H9 (cell line): ENCODE measurements at regions not wholly inside any gene's neighbourhood (a gene's known extent, or its start where the extent isn't known, plus 50 kb on each side); places are given as distances from the start of the nearest gene placed in this dataset.

ENCODE experiments used
- DNase-seq: peaks from one replicate; pipeline ENCODE4 v3.0.0-alpha.2; 2017
- H2AFZ ChIP-seq: one replicate; pipeline ENCODE4 v1.6.1; 2013; ENCODE audit warnings: mild to moderate bottlenecking, low read length, control low read depth, moderate library complexity
- H2AK5ac ChIP-seq: 2 replicates; pipeline ENCODE4 v1.6.1; 2013; ENCODE audit warnings: low read length, control low read depth, mixed read lengths; ENCODE audit not compliant: insufficient read length
- H2BK120ac ChIP-seq: one replicate; pipeline ENCODE4 v1.6.1; 2013; ENCODE audit warnings: low read depth, mild to moderate bottlenecking, low read length, control low read depth, inconsistent platforms; ENCODE audit not compliant: poor library complexity, severe bottlenecking
- H2BK12ac ChIP-seq: 2 replicates; pipeline ENCODE4 v1.6.1; 2013; ENCODE audit warnings: low read length, control low read depth, mixed read lengths, low read depth; ENCODE audit not compliant: insufficient read length
- H2BK15ac ChIP-seq: 2 replicates; pipeline ENCODE4 v1.6.1; 2013; ENCODE audit warnings: low read depth, low read length, control low read depth
- H2BK20ac ChIP-seq: one replicate; pipeline ENCODE4 v1.6.1; 2013; ENCODE audit warnings: low read depth, mild to moderate bottlenecking, low read length, control low read depth, inconsistent platforms; ENCODE audit not compliant: poor library complexity, severe bottlenecking
- H2BK5ac ChIP-seq: 2 replicates; pipeline ENCODE4 v1.6.1; 2013; ENCODE audit warnings: low read length, control low read depth, mixed read lengths; ENCODE audit not compliant: insufficient read length
- H3K14ac ChIP-seq: 2 replicates; pipeline ENCODE4 v1.6.1; 2013; ENCODE audit warnings: low read length, control low read depth; ENCODE audit not compliant: insufficient read depth
- H3K18ac ChIP-seq: 2 replicates; pipeline ENCODE4 v1.6.1; 2013; ENCODE audit warnings: low read depth, mild to moderate bottlenecking, mixed read lengths, low read length, control low read depth; ENCODE audit not compliant: insufficient read length
- H3K23ac ChIP-seq: 2 replicates; pipeline ENCODE4 v1.6.1; 2013; ENCODE audit warnings: low read length, control low read depth, mixed read lengths, low read depth; ENCODE audit not compliant: insufficient read length
- H3K23me2 ChIP-seq: 2 replicates; pipeline ENCODE4 v1.6.1; 2013; ENCODE audit warnings: low read depth, mild to moderate bottlenecking, mixed read lengths, low read length, control low read depth; ENCODE audit not compliant: insufficient read length, poor library complexity, severe bottlenecking
- H3K27ac ChIP-seq: 2 replicates; pipeline ENCODE4 v1.5.1; 2013; ENCODE audit warnings: low read length, control low read depth, mixed read lengths, low read depth; ENCODE audit not compliant: insufficient read length
- H3K27me3 ChIP-seq: 2 replicates; pipeline ENCODE4 v1.6.1; 2013; ENCODE audit warnings: low read length, control low read depth, inconsistent platforms; ENCODE audit not compliant: insufficient read depth
- H3K4ac ChIP-seq: 2 replicates; pipeline ENCODE4 v1.6.1; 2013; ENCODE audit warnings: low read depth, mild to moderate bottlenecking, control low read depth, inconsistent platforms, low read length, moderate library complexity
- H3K4me1 ChIP-seq: 2 replicates; pipeline ENCODE4 v1.6.1; 2013; ENCODE audit warnings: low read length, control low read depth, inconsistent platforms; ENCODE audit not compliant: insufficient read depth
- H3K4me2 ChIP-seq: 2 replicates; pipeline ENCODE4 v1.6.1; 2013; ENCODE audit warnings: low read length, control low read depth, mixed read lengths; ENCODE audit not compliant: insufficient read length, insufficient read depth
- H3K56ac ChIP-seq: 2 replicates; pipeline ENCODE4 v1.6.1; 2013; ENCODE audit warnings: low read depth, mild to moderate bottlenecking, mixed read lengths, low read length, control low read depth; ENCODE audit not compliant: insufficient read length
- H3K79me1 ChIP-seq: 2 replicates; pipeline ENCODE4 v1.6.1; 2013; ENCODE audit warnings: low read depth, mild to moderate bottlenecking, moderate library complexity, low read length, control low read depth, inconsistent platforms; ENCODE audit not compliant: insufficient read depth, poor library complexity, severe bottlenecking
- H3K79me2 ChIP-seq: 2 replicates; pipeline ENCODE4 v1.6.1; 2013; ENCODE audit warnings: low read length, control low read depth, inconsistent platforms; ENCODE audit not compliant: insufficient read depth
- H3K9ac ChIP-seq: 2 replicates; pipeline ENCODE4 v1.6.1; 2013; ENCODE audit warnings: low read length, control low read depth, mixed read lengths; ENCODE audit not compliant: insufficient read length; ENCODE audit errors: extremely low read depth
- H3K9me3 ChIP-seq: one replicate; pipeline ENCODE4 v1.6.1; 2013; ENCODE audit warnings: low read depth, low read length, inconsistent platforms; ENCODE audit not compliant: control insufficient read depth
- H3T11ph ChIP-seq: one replicate; pipeline ENCODE4 v1.6.1; 2013; ENCODE audit warnings: mild to moderate bottlenecking, low read length, control low read depth, inconsistent platforms
- H4K20me1 ChIP-seq: one replicate; pipeline ENCODE4 v1.6.1; 2013; ENCODE audit not compliant: control insufficient read depth, insufficient read length, insufficient read depth
- H4K5ac ChIP-seq: 2 replicates; pipeline ENCODE4 v1.6.1; 2013; ENCODE audit warnings: low read depth, mild to moderate bottlenecking, mixed read lengths, low read length, control low read depth; ENCODE audit not compliant: insufficient read length
- H4K8ac ChIP-seq: replicated peaks from 2 replicates; pipeline ENCODE4 v1.6.1; 2013; ENCODE audit warnings: low read length, control low read depth, mixed read lengths, low read depth; ENCODE audit not compliant: insufficient read length
- H4K91ac ChIP-seq: 2 replicates; pipeline ENCODE4 v1.6.1; 2013; ENCODE audit warnings: low read depth, mild to moderate bottlenecking, moderate library complexity, mixed read lengths, low read length, control low read depth; ENCODE audit not compliant: insufficient read length
- H3K27ac Mint-ChIP-seq, 3 experiments: 2 replicates in 2 of 3; 3 replicates in 1 of 3; pipeline ENCODE4 v1.8.0; 2020 to 2021; ENCODE audit warnings: mixed read lengths in 3 of 3, mild to moderate bottlenecking in 1 of 3, moderate library complexity in 1 of 3
- H3K27me3 Mint-ChIP-seq: 2 replicates; pipeline ENCODE4 v1.8.0; 2021; ENCODE audit warnings: low read depth, mild to moderate bottlenecking, moderate library complexity, mixed read lengths
- H3K36me3 Mint-ChIP-seq, 3 experiments: 2 replicates in 2 of 3; 3 replicates in 1 of 3; pipeline ENCODE4 v1.8.0; 2020 to 2021; ENCODE audit warnings: low read depth in 3 of 3, mixed read lengths in 3 of 3; ENCODE audit not compliant: insufficient read depth in 1 of 3
- H3K4me1 Mint-ChIP-seq, 2 experiments: 2 replicates each; pipeline ENCODE4 v1.8.0; 2020; ENCODE audit warnings: mixed read lengths in 2 of 2
- H3K4me3 Mint-ChIP-seq, 2 experiments: 2 replicates in 1 of 2; 3 replicates in 1 of 2; pipeline ENCODE4 v1.8.0; 2020 to 2021; ENCODE audit warnings: mild to moderate bottlenecking in 2 of 2, mixed read lengths in 2 of 2, moderate library complexity in 1 of 2
- H3K9me3 Mint-ChIP-seq, 2 experiments: 2 replicates in 1 of 2; 3 replicates in 1 of 2; pipeline ENCODE4 v1.8.0; 2020; ENCODE audit warnings: mild to moderate bottlenecking in 2 of 2, mixed read lengths in 2 of 2, moderate library complexity in 1 of 2
- CTCF ChIP-seq: fragments of 200-600 bp; sonication (generic); conservative IDR thresholded peaks from 3 replicates; pipeline ENCODE4 v1.8.0; 2021; ENCODE audit warnings: antibody characterized with exemption, mild to moderate bottlenecking
- WGBS: extraction: QIAGEN DNeasy Blood & Tissue Kit; methylation state at CpG from one replicate; pipeline ENCODE4 v1.1.7; 2013; ENCODE audit warnings: missing lambda C conversion rate, low lambda C conversion rate, mixed read lengths; ENCODE audit not compliant: insufficient read length; ENCODE audit errors: extremely low coverage; 5-methylcytosine and 5-hydroxymethylcytosine counted together

GRCh38 chr6:76792394-76792793 lies 670.9 kb downstream of the HTR1B start:
- Histone ChIP-seq H3K23me2 (no peaks in the 10 kb centered on the region), H3K9ac (no peak overlapping the region), H4K20me1 (no peaks in the 10 kb centered on the region), H2BK5ac (no peak overlapping the region), H3K79me2 (no peaks in the 10 kb centered on the region), H3K56ac (no peak overlapping the region), H2BK120ac (no peak overlapping the region), H3K4me2 (no peak overlapping the region), H4K5ac (no peak overlapping the region), H3T11ph (no peak overlapping the region), H3K9me3 (no peaks in the 10 kb centered on the region), H4K8ac (no peak overlapping the region), H3K27me3 (no peaks in the 10 kb centered on the region), H4K91ac (no peak overlapping the region), H2AFZ (no peak overlapping the region), H3K79me1 (no peaks in the 10 kb centered on the region), H3K4me1 (no peaks in the 10 kb centered on the region), H3K23ac (no peak overlapping the region), H3K14ac (no peak overlapping the region), H2AK5ac (no peak overlapping the region), H3K18ac (no peak overlapping the region), H2BK12ac (no peak overlapping the region), H3K27ac (no peak overlapping the region), H3K4ac (no peak overlapping the region), H2BK15ac (no peak overlapping the region), H2BK20ac (no peak overlapping the region)
- no CpG with 5 or more reads among the region's 1 CpG for WGBS
- H3K9me3 Mint-ChIP-seq: peaks cover 0 to 14% of the 10 kb centered on the region in 2 experiments; a peak in 4 of 5 replicates
- peaks cover 0 to 9% (median 6%) of the 10 kb centered on the region in 3 experiments; a peak in 6 of 7 replicates for H3K36me3 Mint-ChIP-seq
- TF ChIP-seq CTCF: no peak
- no peak for DNase-seq
- no peak overlapping the region for H3K4me3 Mint-ChIP-seq
- no peaks in the 10 kb centered on the region for H3K27me3 Mint-ChIP-seq
- H3K4me1 Mint-ChIP-seq: peaks cover 3 to 4% of the 10 kb centered on the region in 2 experiments; a peak in 2 of 4 replicates
- peak overlapping the region in 1 of 3 experiments; percentile 63; a peak in 1 of 7 replicates for H3K27ac Mint-ChIP-seq
